ENCODE measurements at regions not wholly inside any gene's neighbourhood (a gene's known extent, or its start where the extent isn't known, plus 50 kb on each side); places are given as distances from the start of the nearest gene placed in this dataset.

GRCh38 chr5:4348919-4349318, 753.3 kb downstream of the IRX1 start:
- DNase-seq, result no peak

- DNase-seq, result no peak
Measured at GRCh38 chr5:4356201-4356600, 760.6 kb downstream of the IRX1 start.

- no peak for DNase-seq
Measured at GRCh38 chr5:4359847-4360246, 764.2 kb downstream of the IRX1 start.

GRCh38 chr5:4361753-4362152, 766.1 kb downstream of the IRX1 start:
- no peak for DNase-seq

- no peak for DNase-seq
Measured at GRCh38 chr5:4362411-4362810, 766.8 kb downstream of the IRX1 start.

- DNase-seq, result no peak
Measured at GRCh38 chr5:4363045-4363444, 767.4 kb downstream of the IRX1 start.

GRCh38 chr5:4366628-4367027, 771.0 kb downstream of the IRX1 start:
- DNase-seq, result no peak

GRCh38 chr5:4370218-4370617, 769.9 kb upstream of the ADAMTS16 start:
- no peak for DNase-seq

GRCh38 chr5:4372481-4372880, 767.6 kb upstream of the ADAMTS16 start:
- no peak for DNase-seq

GRCh38 chr5:4373051-4373820, 766.9 kb upstream of the ADAMTS16 start:
- no peak for DNase-seq

GRCh38 chr5:4374866-4375265, 765.3 kb upstream of the ADAMTS16 start:
- DNase-seq, result no peak

GRCh38 chr5:4375640-4376039, 764.5 kb upstream of the ADAMTS16 start:
- no peak for DNase-seq

- no peak for DNase-seq
Measured at GRCh38 chr5:4383102-4383501, 757.0 kb upstream of the ADAMTS16 start.

- DNase-seq, result no peak
Measured at GRCh38 chr5:4383518-4384198, 756.5 kb upstream of the ADAMTS16 start.

GRCh38 chr5:4384649-4385048, 755.5 kb upstream of the ADAMTS16 start:
- no peak for DNase-seq

- no peak for DNase-seq
Measured at GRCh38 chr5:4386152-4386551, 754.0 kb upstream of the ADAMTS16 start.

- DNase-seq, result no peak
Measured at GRCh38 chr5:4387290-4387689, 752.8 kb upstream of the ADAMTS16 start.

- no peak for DNase-seq
Measured at GRCh38 chr5:4395752-4396151, 744.4 kb upstream of the ADAMTS16 start.

GRCh38 chr5:4405614-4406219, 734.4 kb upstream of the ADAMTS16 start:
- no peak for DNase-seq

GRCh38 chr5:4410151-4410550, 730.0 kb upstream of the ADAMTS16 start:
- no peak for DNase-seq

GRCh38 chr5:4411664-4412063, 728.5 kb upstream of the ADAMTS16 start:
- DNase-seq, result no peak

GRCh38 chr5:4413996-4414395, 726.1 kb upstream of the ADAMTS16 start:
- no peak for DNase-seq

- no peak for DNase-seq
Measured at GRCh38 chr5:4418084-4418483, 722.0 kb upstream of the ADAMTS16 start.

- DNase-seq, result no peak
Measured at GRCh38 chr5:4419281-4419680, 720.8 kb upstream of the ADAMTS16 start.
